Suprapubic skin (tissue), 4 donors: ENCODE measurements at regions not wholly inside any gene's neighbourhood (a gene's known extent, or its start where the extent isn't known, plus 50 kb on each side); places are given as distances from the start of the nearest gene placed in this dataset.

ENCODE experiments used
- DNase-seq, 2 donors: peaks; one replicate each; pipeline ENCODE4 v3.0.0-alpha.2; 2019; ENCODE audit warnings: low spot score in 2 of 2
- H3K27ac ChIP-seq: fragments of 200-600 bp; sonication (generic); one replicate; pipeline ENCODE4 v1.5.1; 2019
- H3K27me3 ChIP-seq: fragments of 200-600 bp; sonication (generic); one replicate; pipeline ENCODE4 v1.5.1; 2019
- H3K36me3 ChIP-seq: fragments of 200-600 bp; sonication (generic); one replicate; pipeline ENCODE4 v1.5.1; 2019
- H3K4me1 ChIP-seq: fragments of 200-600 bp; sonication (generic); one replicate; pipeline ENCODE4 v1.5.1; 2019
- H3K4me3 ChIP-seq: fragments of 200-600 bp; sonication (generic); one replicate; pipeline ENCODE4 v1.5.1; 2019; ENCODE audit warnings: mild to moderate bottlenecking
- H3K9me3 ChIP-seq: fragments of 200-600 bp; sonication (generic); one replicate; pipeline ENCODE4 v1.5.1; 2019
- EP300 ChIP-seq: sonication (generic); formaldehyde crosslinking; IDR thresholded peaks from one replicate; pipeline ENCODE4 v1.6.1; 2017; ENCODE audit warnings: antibody characterized with exemption
- POLR2A ChIP-seq, 2 donors: fragments of 450-650 bp; IDR thresholded peaks; one replicate each; pipeline ENCODE4 v1.6.1; 2017; ENCODE audit warnings: antibody characterized with exemption in 2 of 2, mild to moderate bottlenecking in 2 of 2, moderate library complexity in 2 of 2
- POLR2AphosphoS5 ChIP-seq, 3 donors: sonication (generic); formaldehyde crosslinking; IDR thresholded peaks; one replicate each; pipeline ENCODE4 v1.6.1; 2017; ENCODE audit warnings: antibody characterized with exemption in 3 of 3
- WGBS: methylation state at CpG from one replicate; pipeline ENCODE4 v1.1.5; 2018; 5-methylcytosine and 5-hydroxymethylcytosine counted together
- TF ChIP-seq, protein P1 (sequence below), 2 donors: fragments of 200-600 bp in 1 of 2; fragments of 450-650 bp in 1 of 2; sonication (generic) in 1 of 2; IDR thresholded peaks; one replicate each; pipeline ENCODE4 v1.5.1; 2016 to 2019; ENCODE audit warnings: antibody characterized with exemption in 2 of 2, mild to moderate bottlenecking in 1 of 2, moderate library complexity in 1 of 2

DNA sequence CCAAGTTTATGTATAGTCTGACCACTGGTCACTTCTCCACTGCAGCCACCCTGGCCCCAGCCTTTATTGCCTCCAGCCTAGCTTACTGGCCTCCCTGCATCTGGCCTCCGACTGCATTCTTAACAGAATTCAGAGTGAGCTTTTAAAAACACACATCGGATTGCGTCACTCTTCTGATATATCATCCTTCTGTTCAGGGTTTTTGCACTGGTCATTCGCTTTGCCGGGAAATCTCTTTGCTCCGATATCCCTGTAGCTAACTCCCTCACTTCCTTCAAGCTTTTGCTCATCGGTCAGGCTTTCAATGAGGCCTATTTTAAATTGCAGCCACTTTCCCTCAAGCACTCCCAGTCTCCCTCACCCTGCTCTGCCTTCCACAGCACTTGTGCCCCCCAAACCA lies 101.6 kb upstream of the DLX2 start:
- Histone ChIP-seq H3K27me3 (no peaks in the 10 kb centered on the region), H3K9me3 (peaks cover 7% of the 10 kb centered on the region), H3K4me3 (no peak overlapping the region), H3K27ac (no peak overlapping the region), H3K4me1 (peaks cover 2% of the 10 kb centered on the region), H3K36me3 (no peaks in the 10 kb centered on the region)
- TF ChIP-seq, protein P1, sequence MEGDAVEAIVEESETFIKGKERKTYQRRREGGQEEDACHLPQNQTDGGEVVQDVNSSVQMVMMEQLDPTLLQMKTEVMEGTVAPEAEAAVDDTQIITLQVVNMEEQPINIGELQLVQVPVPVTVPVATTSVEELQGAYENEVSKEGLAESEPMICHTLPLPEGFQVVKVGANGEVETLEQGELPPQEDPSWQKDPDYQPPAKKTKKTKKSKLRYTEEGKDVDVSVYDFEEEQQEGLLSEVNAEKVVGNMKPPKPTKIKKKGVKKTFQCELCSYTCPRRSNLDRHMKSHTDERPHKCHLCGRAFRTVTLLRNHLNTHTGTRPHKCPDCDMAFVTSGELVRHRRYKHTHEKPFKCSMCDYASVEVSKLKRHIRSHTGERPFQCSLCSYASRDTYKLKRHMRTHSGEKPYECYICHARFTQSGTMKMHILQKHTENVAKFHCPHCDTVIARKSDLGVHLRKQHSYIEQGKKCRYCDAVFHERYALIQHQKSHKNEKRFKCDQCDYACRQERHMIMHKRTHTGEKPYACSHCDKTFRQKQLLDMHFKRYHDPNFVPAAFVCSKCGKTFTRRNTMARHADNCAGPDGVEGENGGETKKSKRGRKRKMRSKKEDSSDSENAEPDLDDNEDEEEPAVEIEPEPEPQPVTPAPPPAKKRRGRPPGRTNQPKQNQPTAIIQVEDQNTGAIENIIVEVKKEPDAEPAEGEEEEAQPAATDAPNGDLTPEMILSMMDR (IDR thresholded peaks at IDR 0.05): no peak
- no peak for TF ChIP-seq POLR2A (IDR thresholded peaks at IDR 0.05)
- TF ChIP-seq POLR2AphosphoS5 (IDR thresholded peaks at IDR 0.05): no peak
- TF ChIP-seq EP300: no peak
- WGBS: 94% methylated on average over 7 of the region's 7 CpGs
- DNase-seq: no peak

DNA sequence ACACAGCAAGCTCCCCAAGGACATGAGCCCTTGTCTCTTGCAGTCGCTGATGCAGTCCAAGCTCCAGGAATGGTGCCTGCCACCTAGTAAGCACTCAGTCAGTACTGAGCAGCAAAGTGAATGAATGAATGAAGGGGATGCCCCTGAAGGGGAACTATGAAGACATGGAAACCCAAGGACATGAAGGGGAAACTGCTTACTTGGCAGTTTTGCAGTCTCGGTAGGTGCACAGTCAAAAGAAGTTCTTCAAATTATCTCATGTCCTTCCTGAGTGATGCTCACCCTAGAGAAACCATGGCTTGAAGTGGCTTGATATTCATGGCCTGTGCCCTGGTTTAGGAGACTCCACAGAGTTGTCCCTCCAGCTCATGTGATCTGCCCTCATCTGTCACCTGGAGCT lies 102.1 kb upstream of the DLX2 start:
- WGBS: 93% methylated on average over 2 of the region's 2 CpGs
- no peak overlapping the region for H3K4me3 ChIP-seq

DNA sequence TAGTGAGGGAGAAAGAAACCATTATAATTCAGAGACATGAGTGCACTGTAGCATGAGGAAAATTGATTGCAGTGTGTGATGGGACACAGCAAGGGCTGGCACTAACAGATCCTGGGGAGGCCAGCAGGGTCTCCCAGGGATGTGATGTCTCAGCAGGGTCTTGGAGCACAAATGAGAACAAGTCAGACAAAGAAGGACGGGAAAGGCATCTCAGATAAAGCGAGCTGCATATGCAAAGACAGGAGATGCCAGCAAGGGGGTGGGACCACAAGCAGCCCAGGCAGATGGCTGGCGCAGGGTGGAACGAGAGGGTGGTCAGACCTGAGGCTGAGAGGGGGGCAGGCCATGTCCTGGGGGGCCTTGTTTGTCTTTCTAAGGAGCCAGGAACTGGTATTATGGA lies 102.6 kb upstream of the DLX2 start:
- H3K36me3 ChIP-seq: no peaks in the 10 kb centered on the region
- H3K27ac ChIP-seq: no peak overlapping the region
- peaks cover 1% of the 10 kb centered on the region for H3K9me3 ChIP-seq
- H3K27me3 ChIP-seq: no peaks in the 10 kb centered on the region
- no peak for TF ChIP-seq POLR2A (IDR thresholded peaks at IDR 0.05)
- TF ChIP-seq, protein P1 (IDR thresholded peaks at IDR 0.05): no peak
- TF ChIP-seq POLR2AphosphoS5 (IDR thresholded peaks at IDR 0.05): no peak
- no peak for TF ChIP-seq EP300
- 85% methylated on average over 4 of the region's 4 CpGs for WGBS
- H3K4me3 ChIP-seq: no peak overlapping the region
- H3K4me1 ChIP-seq: no peaks in the 10 kb centered on the region
- no peak for DNase-seq

More for the DNA sequence above, 102.1 kb upstream of the DLX2 start:
- Histone ChIP-seq H3K4me1 (no peaks in the 10 kb centered on the region), H3K27ac (no peak overlapping the region), H3K9me3 (peaks cover 7% of the 10 kb centered on the region), H3K27me3 (no peaks in the 10 kb centered on the region), H3K36me3 (no peaks in the 10 kb centered on the region)
- TF ChIP-seq, protein P1 (IDR thresholded peaks at IDR 0.05): no peak
- TF ChIP-seq POLR2AphosphoS5 (IDR thresholded peaks at IDR 0.05) (no peak), POLR2A (IDR thresholded peaks at IDR 0.05) (no peak), EP300 (no peak)
- no peak for DNase-seq

DNA sequence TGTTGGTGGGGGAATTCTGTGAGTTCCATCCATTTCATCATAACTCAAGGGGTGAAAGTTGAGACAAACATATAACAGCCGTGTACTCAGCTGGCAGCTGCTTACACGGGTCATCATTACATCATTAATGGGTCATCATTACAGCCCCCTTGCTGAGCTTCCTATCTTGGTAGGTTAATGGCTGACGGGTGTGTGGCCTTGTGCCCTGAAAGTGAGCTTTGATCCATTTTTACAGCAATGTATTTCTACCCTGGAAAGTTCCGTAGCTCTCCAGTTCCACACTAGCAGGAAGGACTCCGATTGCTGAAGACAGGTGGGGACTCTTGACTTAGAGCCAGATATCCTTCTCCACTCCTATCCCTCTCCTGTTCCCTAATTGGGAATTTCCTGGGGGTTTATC lies 105.2 kb upstream of the DLX2 start:
- no peak for DNase-seq
- TF ChIP-seq POLR2A (IDR thresholded peaks at IDR 0.05): no peak
- TF ChIP-seq, protein P1 (IDR thresholded peaks at IDR 0.05): no peak
- no peak for TF ChIP-seq EP300
- no peak for TF ChIP-seq POLR2AphosphoS5 (IDR thresholded peaks at IDR 0.05)
- Histone ChIP-seq H3K27ac (no peak overlapping the region), H3K36me3 (no peaks in the 10 kb centered on the region), H3K9me3 (no peaks in the 10 kb centered on the region), H3K4me1 (peaks cover 2% of the 10 kb centered on the region), H3K27me3 (no peaks in the 10 kb centered on the region), H3K4me3 (no peak overlapping the region)
- WGBS: 92% methylated on average over 5 of the region's 5 CpGs

DNA sequence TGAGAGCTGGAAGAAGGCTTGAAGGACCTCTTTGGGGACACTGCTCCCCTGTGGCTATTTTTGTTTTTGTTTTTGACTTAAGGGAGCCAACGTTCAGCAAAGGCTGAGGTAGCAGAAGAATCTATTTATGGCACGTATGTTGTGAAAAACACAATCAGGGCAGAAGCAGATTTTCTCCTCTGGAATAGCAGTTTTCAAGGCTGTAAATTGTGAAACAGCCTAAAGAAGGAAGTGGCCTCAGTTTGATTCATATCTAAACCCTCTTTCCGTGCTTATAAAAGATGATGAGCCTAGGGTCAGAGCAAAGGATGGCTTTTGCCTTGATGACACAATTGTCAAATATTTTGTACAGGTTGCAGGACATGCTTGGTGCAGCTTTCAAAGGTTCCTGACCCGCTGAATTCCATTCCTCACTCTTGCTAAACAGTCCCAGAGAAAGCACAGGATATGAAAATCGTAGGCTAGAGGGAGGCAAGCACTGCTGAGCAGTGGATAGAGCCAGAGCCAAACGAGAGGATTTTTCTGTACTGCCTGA lies 106.2 kb upstream of the DLX2 start:
- no peak overlapping the region for H3K4me3 ChIP-seq
- no peak overlapping the region for H3K27ac ChIP-seq
- H3K4me1 ChIP-seq: peaks cover 6% of the 10 kb centered on the region
- no peak for DNase-seq
- TF ChIP-seq POLR2AphosphoS5 (IDR thresholded peaks at IDR 0.05) (no peak), EP300 (no peak), POLR2A (IDR thresholded peaks at IDR 0.05) (no peak)
- TF ChIP-seq, protein P1 (IDR thresholded peaks at IDR 0.05): no peak
- H3K27me3 ChIP-seq: no peaks in the 10 kb centered on the region
- WGBS: 45% methylated on average over 6 of the region's 6 CpGs
- no peaks in the 10 kb centered on the region for H3K36me3 ChIP-seq
- H3K9me3 ChIP-seq: no peaks in the 10 kb centered on the region
